ENCODE measurements at regions not wholly inside any gene's neighbourhood (a gene's known extent, or its start where the extent isn't known, plus 50 kb on each side); places are given as distances from the start of the nearest gene placed in this dataset.

DNA sequence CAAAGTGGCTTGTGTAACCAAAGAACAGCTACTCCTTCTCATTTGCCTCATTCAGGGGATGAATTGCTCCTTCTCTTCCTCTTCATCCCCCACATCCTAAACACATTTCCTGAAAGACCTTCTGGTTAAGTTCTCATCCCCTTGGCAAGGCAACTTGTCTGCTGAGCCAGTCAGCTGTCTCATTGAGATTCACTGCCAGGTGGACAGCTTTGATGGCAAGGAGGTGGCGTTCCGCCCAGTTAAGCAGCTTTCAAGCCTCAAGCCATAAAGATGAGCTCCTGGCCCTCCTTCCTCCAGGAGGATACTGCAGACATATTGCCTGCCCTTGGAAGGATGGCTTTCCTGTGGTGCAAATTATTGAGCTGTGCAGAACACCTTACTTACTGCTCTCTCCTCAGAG is 448.6 kb upstream of the MPDZ start (continued):
- TF ChIP-seq ASH1L (IDR thresholded peaks at IDR 0.05; ENCODE audit: borderline replicate concordance, low read depth, partially characterized antibody) (no peak), ETV1 (tag; conservative IDR thresholded peaks at IDR 0.05; ENCODE audit: low read depth) (no peak), XRCC4 (IDR thresholded peaks at IDR 0.05; ENCODE audit: extremely low read depth, insufficient read depth, insufficient read length) (no peak), SAFB (IDR thresholded peaks at IDR 0.05; ENCODE audit: borderline replicate concordance, low read depth, low read length) (no peak)

DNA sequence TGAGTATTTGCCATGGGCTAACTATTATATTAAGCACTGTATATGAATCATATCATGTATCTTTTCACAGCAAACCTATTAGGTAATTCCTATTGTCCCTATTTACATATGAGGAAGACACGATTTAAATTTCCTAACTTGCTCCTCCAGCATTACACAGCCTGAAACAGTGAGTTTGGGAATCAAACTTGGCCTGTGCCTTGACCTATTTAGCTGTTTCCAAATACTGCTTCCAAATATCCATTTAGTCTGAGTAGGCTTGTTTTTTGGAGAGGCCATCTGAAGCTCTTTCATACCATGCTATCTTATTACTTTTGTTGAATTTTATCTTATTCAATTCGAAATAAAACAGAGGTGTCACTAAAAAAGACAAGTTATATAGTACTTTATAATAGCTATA is 447.3 kb upstream of the MPDZ start:
- ChIA-PET POLR2A (interaction anchor here (1.2 kb wide), 1 partner anchor 23 kb away, joined by 4 read pairs; no protein-coding TSS in a partner anchor), CTCF (ENCODE audit: low intra/inter-chr PET ratio) (no interaction called here)
- H3K9me3 ChIP-seq (replicated peaks; ENCODE audit: control insufficient read depth, insufficient read depth, low read depth, low read length), result no peaks in the 10 kb centered on the region
- no peak overlapping the region for H3K9ac ChIP-seq (ENCODE audit: insufficient read depth in 1 of 2, low read depth in 2 of 2, low read length in 2 of 2)
- H3K79me2 ChIP-seq (ENCODE audit: control insufficient read depth, insufficient read depth, low read length), result no peaks in the 10 kb centered on the region
- ATAC-seq (no peak), DNase-seq (ENCODE audit: extremely low read depth in 1 of 4, low spot score in 3 of 4) (no peak), FAIRE-seq (no peak)
- no peak overlapping the region for H2AFZ ChIP-seq (ENCODE audit: low read depth, low read length)
- no peaks in the 10 kb centered on the region for H3K9me1 ChIP-seq (ENCODE audit: control insufficient read depth, insufficient read depth, low read length)
- no peaks in the 10 kb centered on the region for H3K36me3 ChIP-seq (ENCODE audit: control insufficient read depth, insufficient read depth, low read length)
- no peaks in the 10 kb centered on the region for H3K27me3 ChIP-seq (ENCODE audit: control insufficient read depth in 2 of 2, insufficient read depth in 2 of 2, low read length in 2 of 2)
- intact Hi-C loops (cut with micrococcal nuclease) (no loop called here), in situ Hi-C loops (cut with MboI) (no loop called here)
- no peak overlapping the region for H3K4me3 ChIP-seq
- BruUV-seq (replicated peaks), result no TSS peak
- H3K27ac ChIP-seq (ENCODE audit: extremely low read depth, low read depth, low read length), result no peak overlapping the region
- no peaks in the 10 kb centered on the region for H3K4me1 ChIP-seq (replicated peaks in 1 of 2; ENCODE audit: control insufficient read depth in 2 of 2, insufficient read depth in 2 of 2, low read length in 2 of 2)
- no peaks in the 10 kb centered on the region for H4K20me1 ChIP-seq (replicated peaks; ENCODE audit: control insufficient read depth, insufficient read depth, low read length)
- 0% methylated on average over 1 of the region's 2 CpGs for whole genome bisulfite sequencing (ENCODE audit: insufficient coverage, low coverage, missing lambda C conversion rate)
- H3K4me2 ChIP-seq (ENCODE audit: insufficient read depth, low read length), result no peak overlapping the region
- TF ChIP-seq TAL1 (IDR thresholded peaks at IDR 0.05), result no peak
- TF ChIP-seq, protein P1, sequence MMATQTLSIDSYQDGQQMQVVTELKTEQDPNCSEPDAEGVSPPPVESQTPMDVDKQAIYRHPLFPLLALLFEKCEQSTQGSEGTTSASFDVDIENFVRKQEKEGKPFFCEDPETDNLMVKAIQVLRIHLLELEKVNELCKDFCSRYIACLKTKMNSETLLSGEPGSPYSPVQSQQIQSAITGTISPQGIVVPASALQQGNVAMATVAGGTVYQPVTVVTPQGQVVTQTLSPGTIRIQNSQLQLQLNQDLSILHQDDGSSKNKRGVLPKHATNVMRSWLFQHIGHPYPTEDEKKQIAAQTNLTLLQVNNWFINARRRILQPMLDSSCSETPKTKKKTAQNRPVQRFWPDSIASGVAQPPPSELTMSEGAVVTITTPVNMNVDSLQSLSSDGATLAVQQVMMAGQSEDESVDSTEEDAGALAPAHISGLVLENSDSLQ (IDR thresholded peaks at IDR 0.05), result no peak
- TF ChIP-seq, protein P2, sequence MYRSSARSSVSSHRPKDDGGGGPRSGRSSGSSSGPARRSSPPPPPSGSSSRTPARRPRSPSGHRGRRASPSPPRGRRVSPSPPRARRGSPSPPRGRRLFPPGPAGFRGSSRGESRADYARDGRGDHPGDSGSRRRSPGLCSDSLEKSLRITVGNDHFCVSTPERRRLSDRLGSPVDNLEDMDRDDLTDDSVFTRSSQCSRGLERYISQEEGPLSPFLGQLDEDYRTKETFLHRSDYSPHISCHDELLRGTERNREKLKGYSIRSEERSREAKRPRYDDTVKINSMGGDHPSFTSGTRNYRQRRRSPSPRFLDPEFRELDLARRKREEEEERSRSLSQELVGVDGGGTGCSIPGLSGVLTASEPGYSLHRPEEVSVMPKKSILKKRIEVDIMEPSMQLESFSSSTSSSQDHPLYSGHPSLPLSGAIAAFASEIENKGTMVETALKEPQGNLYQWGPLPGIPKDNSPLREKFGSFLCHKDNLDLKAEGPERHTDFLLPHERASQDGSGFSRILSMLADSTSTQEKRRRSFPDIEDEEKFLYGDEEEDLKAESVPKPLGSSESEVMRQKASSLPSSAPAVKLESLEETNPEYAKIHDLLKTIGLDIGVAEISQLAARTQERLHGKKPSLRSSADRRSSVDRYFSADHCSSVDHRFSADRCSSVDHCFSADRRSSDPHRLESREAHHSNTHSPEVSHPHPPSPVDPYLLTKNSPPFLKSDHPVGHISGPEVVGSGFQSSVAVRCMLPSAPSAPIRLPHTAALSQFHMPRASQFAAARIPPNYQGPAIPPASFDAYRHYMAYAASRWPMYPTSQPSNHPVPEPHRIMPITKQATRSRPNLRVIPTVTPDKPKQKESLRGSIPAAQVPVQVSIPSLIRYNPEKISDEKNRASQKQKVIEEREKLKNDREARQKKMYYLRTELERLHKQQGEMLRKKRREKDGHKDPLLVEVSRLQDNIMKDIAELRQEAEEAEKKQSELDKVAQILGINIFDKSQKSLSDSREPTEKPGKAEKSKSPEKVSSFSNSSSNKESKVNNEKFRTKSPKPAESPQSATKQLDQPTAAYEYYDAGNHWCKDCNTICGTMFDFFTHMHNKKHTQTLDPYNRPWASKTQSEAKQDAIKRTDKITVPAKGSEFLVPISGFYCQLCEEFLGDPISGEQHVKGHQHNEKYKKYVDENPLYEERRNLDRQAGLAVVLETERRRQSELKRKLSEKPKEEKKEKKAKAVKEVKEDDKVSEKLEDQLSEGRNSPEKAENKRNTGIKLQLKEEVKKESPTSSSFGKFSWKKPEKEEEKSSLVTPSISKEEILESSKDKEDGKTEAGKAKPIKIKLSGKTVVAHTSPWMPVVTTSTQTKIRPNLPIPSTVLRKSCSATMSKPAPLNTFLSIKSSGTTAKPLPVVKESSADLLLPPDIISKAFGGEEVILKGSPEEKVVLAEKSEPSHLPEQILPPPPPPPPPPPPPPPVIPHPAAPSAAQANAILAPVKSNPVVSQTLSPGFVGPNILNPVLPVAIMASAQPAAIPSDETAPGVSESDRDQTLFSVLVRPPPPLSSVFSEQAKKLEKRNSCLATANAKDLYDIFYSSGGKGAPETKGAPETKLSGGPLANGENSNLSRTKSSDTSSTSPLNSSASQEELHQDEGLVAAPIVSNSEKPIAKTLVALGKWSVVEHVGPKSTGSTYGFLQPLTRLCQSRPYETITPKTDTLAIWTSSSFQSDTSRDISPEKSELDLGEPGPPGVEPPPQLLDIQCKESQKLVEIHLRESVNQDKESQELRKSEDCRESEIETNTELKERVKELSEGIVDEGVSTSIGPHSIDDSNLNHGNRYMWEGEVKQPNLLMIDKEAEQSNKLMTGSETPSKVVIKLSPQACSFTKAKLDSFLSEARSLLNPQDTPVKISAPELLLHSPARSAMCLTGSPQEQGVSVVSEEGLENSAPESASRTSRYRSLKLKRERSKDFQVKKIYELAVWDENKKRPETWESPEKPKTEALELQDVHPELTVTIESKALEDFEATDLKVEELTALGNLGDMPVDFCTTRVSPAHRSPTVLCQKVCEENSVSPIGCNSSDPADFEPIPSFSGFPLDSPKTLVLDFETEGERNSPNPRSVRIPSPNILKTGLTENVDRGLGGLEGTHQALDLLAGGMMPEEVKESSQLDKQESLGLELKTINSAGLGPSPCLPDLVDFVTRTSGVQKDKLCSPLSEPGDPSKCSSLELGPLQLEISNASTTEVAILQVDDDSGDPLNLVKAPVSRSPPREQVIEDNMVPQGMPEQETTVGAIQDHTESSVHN (IDR thresholded peaks at IDR 0.05; ENCODE audit: borderline replicate concordance in 1 of 2, low read depth in 1 of 2), result no peak
- TF ChIP-seq, protein P3, sequence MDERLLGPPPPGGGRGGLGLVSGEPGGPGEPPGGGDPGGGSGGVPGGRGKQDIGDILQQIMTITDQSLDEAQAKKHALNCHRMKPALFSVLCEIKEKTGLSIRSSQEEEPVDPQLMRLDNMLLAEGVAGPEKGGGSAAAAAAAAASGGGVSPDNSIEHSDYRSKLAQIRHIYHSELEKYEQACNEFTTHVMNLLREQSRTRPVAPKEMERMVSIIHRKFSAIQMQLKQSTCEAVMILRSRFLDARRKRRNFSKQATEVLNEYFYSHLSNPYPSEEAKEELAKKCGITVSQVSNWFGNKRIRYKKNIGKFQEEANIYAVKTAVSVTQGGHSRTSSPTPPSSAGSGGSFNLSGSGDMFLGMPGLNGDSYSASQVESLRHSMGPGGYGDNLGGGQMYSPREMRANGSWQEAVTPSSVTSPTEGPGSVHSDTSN (CRISPR knock-in tag; IDR thresholded peaks at IDR 0.05; ENCODE audit: low read depth), result no peak
- TF ChIP-seq, protein P3 (tag; conservative IDR thresholded peaks at IDR 0.05; ENCODE audit: low read depth), result no peak

All from K562 (cell line).